Naive thymus-derived CD4-positive, alpha-beta T cell (primary cell): ENCODE measurements at regions not wholly inside any gene's neighbourhood (a gene's known extent, or its start where the extent isn't known, plus 50 kb on each side); places are given as distances from the start of the nearest gene placed in this dataset.

Source experiments
- ATAC-seq: fragments of 150-1000 bp; cut with Tn5 transposase; 2 replicates; pipeline ENCODE4 v1.10.0; 2021; ENCODE audit warnings: mild to moderate bottlenecking, moderate library complexity
- CTCF ChIA-PET: fragments of 350-600 bp; sonication (Branson Sonifier 250); formaldehyde crosslinking; loops from one replicate; lab custom pipeline; 2021; ENCODE audit warnings: antibody characterized with exemption; lab: Charles Lee
- POLR2A ChIA-PET: fragments of 350-600 bp; sonication (Branson Sonifier 250); formaldehyde crosslinking; loops from one replicate; lab custom pipeline; 2021; ENCODE audit warnings: antibody characterized with exemption, inconsistent platforms; lab: Charles Lee
- DNase-seq, 9 donors: peaks; one replicate each; pipeline versions ENCODE4 v3.0.0 to v3.0.0-alpha.2; 2020 to 2022; ENCODE audit warnings: mixed read lengths in 1 of 9
- H3K27ac ChIP-seq: one replicate; pipeline ENCODE4 v1.7.0; 2013; ENCODE audit warnings: mild to moderate bottlenecking, low read depth, low read length, moderate library complexity
- H3K27me3 ChIP-seq, 2 donors: one replicate each; pipeline ENCODE4 v1.7.0; 2013; ENCODE audit warnings: low read length in 2 of 2, mild to moderate bottlenecking in 2 of 2, moderate library complexity in 2 of 2; ENCODE audit not compliant: control insufficient read depth in 2 of 2, insufficient read depth in 2 of 2
- H3K36me3 ChIP-seq, 3 experiments: 1 replicate in 2 of 3; 2 replicates in 1 of 3; pipeline ENCODE4 v1.7.0; 2013; ENCODE audit warnings: low read length in 3 of 3, mild to moderate bottlenecking in 3 of 3, moderate library complexity in 1 of 3; ENCODE audit not compliant: insufficient read depth in 3 of 3, control insufficient read depth in 2 of 3
- H3K4me1 ChIP-seq, 2 donors: one replicate each; pipeline ENCODE4 v1.7.0; 2013; ENCODE audit warnings: low read length in 2 of 2, mild to moderate bottlenecking in 2 of 2, moderate library complexity in 1 of 2; ENCODE audit not compliant: control insufficient read depth in 2 of 2, insufficient read depth in 2 of 2
- H3K4me3 ChIP-seq: 2 replicates; pipeline ENCODE4 v1.7.0; 2013; ENCODE audit warnings: mild to moderate bottlenecking, low read length
- H3K9me3 ChIP-seq, 3 experiments: 1 replicate in 2 of 3; 2 replicates in 1 of 3; pipeline ENCODE4 v1.7.0; 2013; ENCODE audit warnings: low read length in 3 of 3; ENCODE audit not compliant: control insufficient read depth in 2 of 3
- H3K27ac Mint-ChIP-seq, 9 donors: one replicate each; pipeline ENCODE4 v1.8.0; 2020 to 2022; ENCODE audit warnings: mixed read lengths in 9 of 9, mild to moderate bottlenecking in 8 of 9, moderate library complexity in 5 of 9, inconsistent platforms in 2 of 9
- H3K27me3 Mint-ChIP-seq, 5 donors: one replicate each; pipeline ENCODE4 v1.8.0; 2021 to 2022; ENCODE audit warnings: mixed read lengths in 5 of 5, mild to moderate bottlenecking in 1 of 5
- H3K36me3 Mint-ChIP-seq, 5 donors: one replicate each; pipeline ENCODE4 v1.8.0; 2020 to 2022; ENCODE audit warnings: mixed read lengths in 5 of 5, mild to moderate bottlenecking in 3 of 5, inconsistent platforms in 1 of 5
- H3K4me1 Mint-ChIP-seq, 7 donors: one replicate each; pipeline ENCODE4 v1.8.0; 2020 to 2022; ENCODE audit warnings: mixed read lengths in 7 of 7, mild to moderate bottlenecking in 3 of 7, inconsistent platforms in 1 of 7
- H3K4me3 Mint-ChIP-seq, 10 donors: one replicate each; pipeline ENCODE4 v1.8.0; 2020 to 2022; ENCODE audit warnings: mild to moderate bottlenecking in 10 of 10, mixed read lengths in 10 of 10, moderate library complexity in 6 of 10, inconsistent platforms in 2 of 10
- H3K9me3 Mint-ChIP-seq, 11 donors: one replicate each; pipeline ENCODE4 v1.8.0; 2020 to 2022; ENCODE audit warnings: mixed read lengths in 11 of 11, mild to moderate bottlenecking in 4 of 11, inconsistent platforms in 1 of 11, moderate library complexity in 1 of 11
- intact Hi-C, 2 donors: fragments of 100-400 bp; cut with micrococcal nuclease; formaldehyde crosslinking; loops; one replicate each; pipeline ENCODE4 v1.15.1; 2023

GRCh38 chr18:47720741-47721140, 209.7 kb downstream of the SMAD2 start:
- Histone ChIP-seq H3K27ac (no peak overlapping the region), H3K27me3 (no peaks in the 10 kb centered on the region), H3K4me1 (no peaks in the 10 kb centered on the region), H3K9me3 (no peaks in the 10 kb centered on the region), H3K4me3 (no peak overlapping the region), H3K36me3 (no peaks in the 10 kb centered on the region)
- Mint-ChIP-seq H3K9me3 (peaks cover 0 to 1% (median 0%) of the 10 kb centered on the region in 11 donors), H3K36me3 (no peaks in the 10 kb centered on the region), H3K4me3 (no peak overlapping the region), H3K27me3 (peaks cover 0 to 8% (median 0%) of the 10 kb centered on the region in 5 donors), H3K4me1 (peaks cover 0 to 2% (median 0%) of the 10 kb centered on the region in 7 donors), H3K27ac (no peak overlapping the region)
- intact Hi-C loops, result no loop called here
- no peak for ATAC-seq
- POLR2A ChIA-PET, result no interaction called here
- no peak for DNase-seq
- CTCF ChIA-PET, result no interaction called here

GRCh38 chr18:47719096-47719780, 211.2 kb downstream of the SMAD2 start:
- Mint-ChIP-seq H3K4me1 (peaks cover 0 to 2% (median 0%) of the 10 kb centered on the region in 7 donors), H3K4me3 (no peak overlapping the region), H3K36me3 (no peaks in the 10 kb centered on the region), H3K9me3 (peaks cover 0 to 1% (median 0%) of the 10 kb centered on the region in 11 donors), H3K27me3 (peaks cover 0 to 6% (median 5%) of the 10 kb centered on the region in 5 donors), H3K27ac (no peak overlapping the region)
- intact Hi-C loops, result no loop called here
- no peaks in the 10 kb centered on the region for H3K9me3 ChIP-seq
- no peak overlapping the region for H3K4me3 ChIP-seq
- ATAC-seq (no peak), DNase-seq (no peak)
- no peaks in the 10 kb centered on the region for H3K27me3 ChIP-seq
- no peak overlapping the region for H3K27ac ChIP-seq
- no peaks in the 10 kb centered on the region for H3K4me1 ChIP-seq
- POLR2A ChIA-PET, result no interaction called here
- CTCF ChIA-PET, result no interaction called here
- no peaks in the 10 kb centered on the region for H3K36me3 ChIP-seq

GRCh38 chr18:47718646-47719045, 211.8 kb downstream of the SMAD2 start:
- Histone ChIP-seq H3K4me1 (no peaks in the 10 kb centered on the region), H3K36me3 (no peaks in the 10 kb centered on the region), H3K9me3 (no peaks in the 10 kb centered on the region), H3K4me3 (no peak overlapping the region), H3K27me3 (no peaks in the 10 kb centered on the region), H3K27ac (no peak overlapping the region)
- no peak overlapping the region for H3K4me3 Mint-ChIP-seq
- H3K36me3 Mint-ChIP-seq, result no peaks in the 10 kb centered on the region
- ATAC-seq (no peak), DNase-seq (no peak)
- H3K27me3 Mint-ChIP-seq, result peaks cover 0 to 10% (median 5%) of the 10 kb centered on the region in 5 donors
- no peak overlapping the region for H3K27ac Mint-ChIP-seq
- ChIA-PET CTCF (no interaction called here), POLR2A (no interaction called here)
- H3K4me1 Mint-ChIP-seq, result peaks cover 0 to 2% (median 0%) of the 10 kb centered on the region in 7 donors
- peaks cover 0 to 1% (median 0%) of the 10 kb centered on the region in 11 donors for H3K9me3 Mint-ChIP-seq
- intact Hi-C loops, result no loop called here

- Mint-ChIP-seq H3K4me1 (peaks cover 0 to 2% (median 0%) of the 10 kb centered on the region in 7 donors), H3K9me3 (peaks cover 0 to 2% (median 0%) of the 10 kb centered on the region in 11 donors), H3K36me3 (no peaks in the 10 kb centered on the region), H3K27me3 (peaks cover 0 to 11% (median 5%) of the 10 kb centered on the region in 5 donors), H3K4me3 (no peak overlapping the region), H3K27ac (no peak overlapping the region)
- intact Hi-C loops, result no loop called here
- Histone ChIP-seq H3K27ac (no peak overlapping the region), H3K27me3 (no peaks in the 10 kb centered on the region), H3K9me3 (no peaks in the 10 kb centered on the region), H3K4me1 (no peaks in the 10 kb centered on the region), H3K36me3 (no peaks in the 10 kb centered on the region), H3K4me3 (no peak overlapping the region)
- CTCF ChIA-PET, result no interaction called here
- POLR2A ChIA-PET, result no interaction called here
- ATAC-seq, result no peak
- no peak for DNase-seq
Observed at GRCh38 chr18:47717257-47717656, 213.2 kb downstream of the SMAD2 start.

DNA sequence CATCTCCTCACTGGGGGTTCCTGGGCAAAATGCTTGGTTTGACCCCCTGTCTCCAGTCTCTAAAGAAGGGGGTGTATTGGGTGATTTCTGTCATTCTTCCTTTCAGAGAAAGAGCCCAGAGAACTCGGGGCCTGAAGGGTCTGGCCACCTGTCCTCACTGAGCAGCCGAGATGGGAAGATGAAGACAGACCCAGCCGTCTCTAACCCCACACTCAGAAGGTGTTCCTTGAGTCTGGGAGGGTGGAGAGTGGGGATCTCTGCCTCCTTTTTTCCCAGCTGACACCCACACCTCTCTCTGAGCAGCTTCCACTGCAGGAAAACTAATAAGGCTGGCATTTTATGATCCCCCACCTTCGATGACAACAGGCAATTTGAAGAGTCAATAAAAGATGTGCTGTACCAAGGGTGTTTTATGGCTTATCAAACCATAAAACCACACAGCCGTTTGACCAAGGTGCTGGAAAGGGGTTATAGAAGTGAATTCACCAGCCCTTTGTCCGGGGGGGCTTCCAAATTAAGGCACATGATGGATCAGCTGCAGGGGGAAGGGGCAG, 213.8 kb downstream of the SMAD2 start:
- no peaks in the 10 kb centered on the region for H3K36me3 ChIP-seq
- no peak overlapping the region for H3K27ac ChIP-seq
- DNase-seq (no peak), ATAC-seq (no peak)
- H3K4me1 ChIP-seq, result no peaks in the 10 kb centered on the region
- no peaks in the 10 kb centered on the region for H3K27me3 ChIP-seq
- Mint-ChIP-seq H3K4me3 (no peak overlapping the region), H3K27ac (no peak overlapping the region), H3K27me3 (peaks cover 0 to 11% (median 5%) of the 10 kb centered on the region in 5 donors), H3K9me3 (peaks cover 0 to 2% (median 0%) of the 10 kb centered on the region in 11 donors), H3K4me1 (peaks cover 0 to 2% (median 0%) of the 10 kb centered on the region in 7 donors), H3K36me3 (no peaks in the 10 kb centered on the region)
- H3K4me3 ChIP-seq, result no peak overlapping the region
- CTCF ChIA-PET, result no interaction called here
- H3K9me3 ChIP-seq, result no peaks in the 10 kb centered on the region
- POLR2A ChIA-PET, result no interaction called here
- intact Hi-C loops, result no loop called here

- no peaks in the 10 kb centered on the region for H3K36me3 Mint-ChIP-seq
- peaks cover 0 to 11% (median 6%) of the 10 kb centered on the region in 5 donors for H3K27me3 Mint-ChIP-seq
- Histone ChIP-seq H3K27ac (no peak overlapping the region), H3K9me3 (no peaks in the 10 kb centered on the region), H3K4me1 (no peaks in the 10 kb centered on the region), H3K36me3 (no peaks in the 10 kb centered on the region), H3K4me3 (no peak overlapping the region), H3K27me3 (no peaks in the 10 kb centered on the region)
- ChIA-PET CTCF (no interaction called here), POLR2A (no interaction called here)
- H3K4me1 Mint-ChIP-seq, result no peaks in the 10 kb centered on the region
- no peak for ATAC-seq
- DNase-seq, result no peak
- no peak overlapping the region for H3K27ac Mint-ChIP-seq
- intact Hi-C loops, result no loop called here
- peaks cover 0 to 2% (median 0%) of the 10 kb centered on the region in 11 donors for H3K9me3 Mint-ChIP-seq
- no peak overlapping the region for H3K4me3 Mint-ChIP-seq
Observed at GRCh38 chr18:47710451-47710850, 220.0 kb downstream of the SMAD2 start.

- ChIA-PET POLR2A (no interaction called here), CTCF (no interaction called here)
- H3K4me3 ChIP-seq, result no peak overlapping the region
- intact Hi-C loops, result no loop called here
- Mint-ChIP-seq H3K4me1 (no peaks in the 10 kb centered on the region), H3K36me3 (no peaks in the 10 kb centered on the region), H3K9me3 (peaks cover 0 to 2% (median 0%) of the 10 kb centered on the region in 11 donors), H3K27ac (no peak overlapping the region), H3K4me3 (no peak overlapping the region), H3K27me3 (peaks cover under 1 to 11% (median 4%) of the 10 kb centered on the region in 5 donors)
- H3K27ac ChIP-seq, result no peak overlapping the region
- H3K4me1 ChIP-seq, result no peaks in the 10 kb centered on the region
- H3K36me3 ChIP-seq, result no peaks in the 10 kb centered on the region
- H3K9me3 ChIP-seq, result no peaks in the 10 kb centered on the region
- DNase-seq, result no peak
- ATAC-seq, result no peak
- no peaks in the 10 kb centered on the region for H3K27me3 ChIP-seq
Observed at GRCh38 chr18:47709556-47709955, 220.9 kb downstream of the SMAD2 start.
